NCI-H460 (cell line): ENCODE measurements at regions not wholly inside any gene's neighbourhood (a gene's known extent, or its start where the extent isn't known, plus 50 kb on each side); places are given as distances from the start of the nearest gene placed in this dataset.
A peak's percentile ranks its signal among the peaks of the same experiment; 100 is the strongest.

Experiments
- DNase-seq: peaks from one replicate; pipeline ENCODE4 v3.0.0-alpha.2; 2016; ENCODE audit warnings: low read depth; ENCODE audit errors: extremely low read depth
- small RNA-seq, 2 experiments: library from RNA; depleted of rRNA; stranded (forward); fragments of <200 nt; gene quantifications; one replicate each; pipeline ENCODE3, GENCODE V24; 2014

- no peak for DNase-seq
Measured at GRCh38 chr22:22835771-22836291, 51.8 kb upstream of the IGLL5 start.

GRCh38 chr22:22836635-22837034 is 51.0 kb upstream of the IGLL5 start:
- peak; percentile 11 for DNase-seq

Small RNA genes lying in the stretch of these regions (small RNA-seq; reads per million reads assigned to genes)
- 0 reads per million in 2 experiments for gene AC244157.1
- gene AC245028.1, result 0 reads per million in 2 experiments
- 0 reads per million in 2 experiments for gene AC245028.2
- 0 reads per million in 2 experiments for gene AC245028.3
- 0 reads per million in 2 experiments for gene IGLV3-13
- 0 reads per million in 2 experiments for gene IGLV3-15
- 0 reads per million in 2 experiments for gene IGLV3-17
- 0 reads per million in 2 experiments for gene IGLVI-20
- 0 reads per million in 2 experiments for gene IGLVVI-22-1
